Stimulated activated naive CD8-positive, alpha-beta T cell treated with anti-CD3 and anti-CD28 coated beads, Interleukin-15, Interleukin-2, amounts not matched to agents 100 ng/mL and 50 ng/mL, for 24 hours (primary cell): ENCODE measurements at regions not wholly inside any gene's neighbourhood (a gene's known extent, or its start where the extent isn't known, plus 50 kb on each side); places are given as distances from the start of the nearest gene placed in this dataset.
"Not testable (repeated sequence)": the region's sequence is repeated elsewhere in the genome, so short reads cannot be mapped to it uniquely, and the experiment has no call there.

ENCODE experiments used
- H3K27ac Mint-ChIP-seq: one replicate; pipeline ENCODE4 v1.8.0; 2021; ENCODE audit warnings: mild to moderate bottlenecking, mixed read lengths
- H3K27me3 Mint-ChIP-seq: one replicate; pipeline ENCODE4 v1.8.0; 2021; ENCODE audit warnings: mixed read lengths
- H3K36me3 Mint-ChIP-seq: one replicate; pipeline ENCODE4 v1.8.0; 2021; ENCODE audit warnings: low read depth, mixed read lengths
- H3K4me1 Mint-ChIP-seq: one replicate; pipeline ENCODE4 v1.8.0; 2021; ENCODE audit warnings: low read depth, mixed read lengths
- H3K4me3 Mint-ChIP-seq: one replicate; pipeline ENCODE4 v1.8.0; 2021; ENCODE audit warnings: mild to moderate bottlenecking, mixed read lengths
- H3K9me3 Mint-ChIP-seq: one replicate; pipeline ENCODE4 v1.8.0; 2021; ENCODE audit warnings: mixed read lengths

GRCh38 chr12:14214495-14214894 is 151.0 kb upstream of the ATF7IP start:
- no peak overlapping the region for H3K27ac Mint-ChIP-seq

GRCh38 chr12:14215949-14216348 is 149.5 kb upstream of the ATF7IP start:
- H3K4me1 Mint-ChIP-seq = peaks cover 37% of the 10 kb centered on the region
- H3K27me3 Mint-ChIP-seq, H3K36me3 Mint-ChIP-seq, H3K9me3 Mint-ChIP-seq, H3K4me3 Mint-ChIP-seq, H3K27ac Mint-ChIP-seq: not testable (repeated sequence)

More at GRCh38 chr12:14214495-14214894, 151.0 kb upstream of the ATF7IP start:
- Mint-ChIP-seq H3K4me3 (no peak overlapping the region), H3K4me1 (peaks cover 23% of the 10 kb centered on the region), H3K36me3 (no peaks in the 10 kb centered on the region), H3K9me3 (no peaks in the 10 kb centered on the region), H3K27me3 (no peaks in the 10 kb centered on the region)

- Mint-ChIP-seq H3K4me1 (peaks cover 44% of the 10 kb centered on the region), H3K36me3 (peaks cover 9% of the 10 kb centered on the region), H3K27ac (peak overlapping the region; percentile 80), H3K27me3 (no peaks in the 10 kb centered on the region), H3K4me3 (peak overlapping the region; percentile 75), H3K9me3 (peaks cover 8% of the 10 kb centered on the region)
Measured at GRCh38 chr12:14216405-14217294, 148.8 kb upstream of the ATF7IP start.

- H3K36me3 Mint-ChIP-seq = peaks cover 9% of the 10 kb centered on the region
- H3K4me3 Mint-ChIP-seq = no peak overlapping the region
- peaks cover 8% of the 10 kb centered on the region for H3K9me3 Mint-ChIP-seq
- H3K27ac Mint-ChIP-seq = no peak overlapping the region
- H3K27me3 Mint-ChIP-seq = no peaks in the 10 kb centered on the region
- H3K4me1 Mint-ChIP-seq = peaks cover 44% of the 10 kb centered on the region
Measured at GRCh38 chr12:14219156-14219555, 146.3 kb upstream of the ATF7IP start.

- not testable (repeated sequence) for H3K27ac Mint-ChIP-seq, H3K4me3 Mint-ChIP-seq, H3K36me3 Mint-ChIP-seq, H3K27me3 Mint-ChIP-seq, H3K9me3 Mint-ChIP-seq
- peaks cover 44% of the 10 kb centered on the region for H3K4me1 Mint-ChIP-seq
Measured at GRCh38 chr12:14219670-14220069, 145.8 kb upstream of the ATF7IP start.

- Mint-ChIP-seq H3K4me1 (peaks cover 16% of the 10 kb centered on the region), H3K27ac (no peak overlapping the region), H3K9me3 (peaks cover 15% of the 10 kb centered on the region), H3K4me3 (no peak overlapping the region), H3K27me3 (peaks cover 4% of the 10 kb centered on the region), H3K36me3 (peaks cover 13% of the 10 kb centered on the region)
Measured at GRCh38 chr12:14225064-14225463, 140.4 kb upstream of the ATF7IP start.

GRCh38 chr12:14235176-14235575 is 130.3 kb upstream of the ATF7IP start:
- H3K9me3 Mint-ChIP-seq = peaks cover 18% of the 10 kb centered on the region
- H3K4me3 Mint-ChIP-seq, H3K27ac Mint-ChIP-seq, H3K27me3 Mint-ChIP-seq: not testable (repeated sequence)
- H3K4me1 Mint-ChIP-seq = peaks cover 20% of the 10 kb centered on the region
- peaks cover 11% of the 10 kb centered on the region for H3K36me3 Mint-ChIP-seq

- H3K27me3 Mint-ChIP-seq, H3K27ac Mint-ChIP-seq, H3K36me3 Mint-ChIP-seq, H3K4me3 Mint-ChIP-seq, H3K9me3 Mint-ChIP-seq: not testable (repeated sequence)
- peaks cover 28% of the 10 kb centered on the region for H3K4me1 Mint-ChIP-seq
Measured at GRCh38 chr12:14236641-14237040, 128.8 kb upstream of the ATF7IP start.

- no peak overlapping the region for H3K27ac Mint-ChIP-seq
- H3K4me1 Mint-ChIP-seq = peaks cover 28% of the 10 kb centered on the region
- H3K4me3 Mint-ChIP-seq = no peak overlapping the region
- H3K27me3 Mint-ChIP-seq = no peaks in the 10 kb centered on the region
- H3K9me3 Mint-ChIP-seq = peaks cover 5% of the 10 kb centered on the region
- no peaks in the 10 kb centered on the region for H3K36me3 Mint-ChIP-seq
Measured at GRCh38 chr12:14238221-14238792, 127.2 kb upstream of the ATF7IP start.

- Mint-ChIP-seq H3K27ac (peak overlapping the region; percentile 76), H3K4me1 (peaks cover 29% of the 10 kb centered on the region), H3K9me3 (peaks cover 9% of the 10 kb centered on the region), H3K4me3 (peak overlapping the region; percentile 63), H3K27me3 (no peaks in the 10 kb centered on the region), H3K36me3 (peaks cover 6% of the 10 kb centered on the region)
Measured at GRCh38 chr12:14239350-14239934, 126.0 kb upstream of the ATF7IP start.

GRCh38 chr12:14239935-14240872 is 125.3 kb upstream of the ATF7IP start:
- no peaks in the 10 kb centered on the region for H3K27me3 Mint-ChIP-seq
- H3K4me1 Mint-ChIP-seq = peaks cover 37% of the 10 kb centered on the region
- peaks cover 9% of the 10 kb centered on the region for H3K9me3 Mint-ChIP-seq
- peak overlapping the region; percentile 63 for H3K4me3 Mint-ChIP-seq
- H3K36me3 Mint-ChIP-seq = peaks cover 6% of the 10 kb centered on the region
- peak overlapping the region; percentile 76 for H3K27ac Mint-ChIP-seq

- Mint-ChIP-seq H3K9me3 (peaks cover 9% of the 10 kb centered on the region), H3K4me1 (peaks cover 38% of the 10 kb centered on the region), H3K4me3 (peak overlapping the region; percentile 63), H3K27ac (peak overlapping the region; percentile 74), H3K27me3 (no peaks in the 10 kb centered on the region), H3K36me3 (peaks cover 6% of the 10 kb centered on the region)
Measured at GRCh38 chr12:14240873-14241220, 124.6 kb upstream of the ATF7IP start.

- H3K4me1 Mint-ChIP-seq = peaks cover 38% of the 10 kb centered on the region
- not testable (repeated sequence) for H3K4me3 Mint-ChIP-seq, H3K9me3 Mint-ChIP-seq, H3K27me3 Mint-ChIP-seq, H3K27ac Mint-ChIP-seq, H3K36me3 Mint-ChIP-seq
Measured at GRCh38 chr12:14242825-14243224, 122.7 kb upstream of the ATF7IP start.

GRCh38 chr12:14243941-14244340 is 121.5 kb upstream of the ATF7IP start:
- H3K9me3 Mint-ChIP-seq = peaks cover 9% of the 10 kb centered on the region
- no peak overlapping the region for H3K4me3 Mint-ChIP-seq
- H3K4me1 Mint-ChIP-seq = peaks cover 31% of the 10 kb centered on the region
- H3K36me3 Mint-ChIP-seq = peaks cover 6% of the 10 kb centered on the region
- H3K27ac Mint-ChIP-seq = no peak overlapping the region
- no peaks in the 10 kb centered on the region for H3K27me3 Mint-ChIP-seq
